HEK293T (cell line): ENCODE measurements at regions not wholly inside any gene's neighbourhood (a gene's known extent, or its start where the extent isn't known, plus 50 kb on each side); places are given as distances from the start of the nearest gene placed in this dataset.

ENCODE experiments used
- CTCF ChIA-PET: fragments of 350-600 bp; formaldehyde crosslinking; extraction: SDS; loops from one replicate; lab custom pipeline; 2021; ENCODE audit warnings: antibody characterized with exemption, inconsistent platforms; lab: Yijun Ruan, JAX
- POLR2A ChIA-PET: fragments of 350-600 bp; formaldehyde crosslinking; extraction: SDS; loops from one replicate; lab custom pipeline; 2020; ENCODE audit warnings: antibody characterized with exemption, inconsistent platforms; lab: Yijun Ruan, JAX
- DNase-seq: peaks from one replicate; pipeline ENCODE4 v3.0.0; 2012; ENCODE audit warnings: mixed read lengths; ENCODE audit errors: extremely low spot score
- ARNT ChIP-seq: fragments of 450-650 bp; IDR thresholded peaks from 2 replicates; pipeline ENCODE4 v1.6.1; 2017; ENCODE audit warnings: mild to moderate bottlenecking
- BHLHE40 ChIP-seq: fragments of 450-650 bp; IDR thresholded peaks from 2 replicates; pipeline ENCODE4 v1.6.1; 2016; ENCODE audit warnings: mild to moderate bottlenecking, moderate library complexity, borderline replicate concordance
- CTBP1 ChIP-seq: fragments of 450-650 bp; IDR thresholded peaks from 2 replicates; pipeline ENCODE4 v1.6.1; 2016; ENCODE audit warnings: borderline replicate concordance
- ELF4 ChIP-seq: fragments of 450-650 bp; IDR thresholded peaks from 2 replicates; pipeline ENCODE4 v1.6.1; 2017; ENCODE audit warnings: antibody characterized with exemption
- FOXA1 ChIP-seq: fragments of 450-650 bp; IDR thresholded peaks from 2 replicates; pipeline ENCODE4 v1.6.1; 2016; ENCODE audit warnings: mild to moderate bottlenecking
- FOXK2 ChIP-seq: fragments of 450-650 bp; IDR thresholded peaks from 2 replicates; pipeline ENCODE4 v1.6.1; 2016; ENCODE audit warnings: mild to moderate bottlenecking
- FOXM1 ChIP-seq: fragments of 450-650 bp; IDR thresholded peaks from 2 replicates; pipeline ENCODE4 v1.6.1; 2017; ENCODE audit warnings: mild to moderate bottlenecking, borderline replicate concordance
- HDGF ChIP-seq: fragments of 450-650 bp; IDR thresholded peaks from 2 replicates; pipeline ENCODE4 v1.6.1; 2017; ENCODE audit warnings: antibody characterized with exemption, borderline replicate concordance
- L3MBTL2 ChIP-seq: fragments of 450-650 bp; conservative IDR thresholded peaks from 2 replicates; pipeline ENCODE4 v1.6.1; 2016; ENCODE audit warnings: mild to moderate bottlenecking
- LEF1 ChIP-seq: fragments of 450-650 bp; IDR thresholded peaks from 2 replicates; pipeline ENCODE4 v1.6.1; 2017; ENCODE audit warnings: mild to moderate bottlenecking, borderline replicate concordance
- NFRKB ChIP-seq: fragments of 450-650 bp; IDR thresholded peaks from 2 replicates; pipeline ENCODE4 v1.6.1; 2016; ENCODE audit warnings: mild to moderate bottlenecking, moderate library complexity
- PKNOX1 ChIP-seq: fragments of 450-650 bp; IDR thresholded peaks from 2 replicates; pipeline ENCODE4 v1.6.1; 2016
- SP1 ChIP-seq: fragments of 450-650 bp; IDR thresholded peaks from 2 replicates; pipeline ENCODE4 v1.6.1; 2017
- SUZ12 ChIP-seq: fragments of 450-650 bp; IDR thresholded peaks from 2 replicates; pipeline ENCODE4 v1.6.1; 2016; ENCODE audit warnings: mild to moderate bottlenecking
- TARDBP ChIP-seq: fragments of 450-650 bp; IDR thresholded peaks from 2 replicates; pipeline ENCODE4 v1.6.1; 2016
- ZNF384 ChIP-seq: fragments of 450-650 bp; IDR thresholded peaks from 2 replicates; pipeline ENCODE4 v1.6.1; 2016

- no peak for TF ChIP-seq ARNT
- TF ChIP-seq FOXM1, result no peak
- no peak for TF ChIP-seq ELF4
- no peak for TF ChIP-seq BHLHE40
- no peak for TF ChIP-seq FOXK2
- TF ChIP-seq SUZ12, result no peak
- no peak for TF ChIP-seq TARDBP
- TF ChIP-seq FOXA1, result no peak
- POLR2A ChIA-PET, result no interaction called here
- CTCF ChIA-PET, result no interaction called here
- no peak for DNase-seq
Measured at GRCh38 chr4:137226221-137226620, 306.1 kb downstream of the PCDH18 start.

GRCh38 chr4:137213372-137214173 lies 318.7 kb downstream of the PCDH18 start:
- TF ChIP-seq SP1, result no peak
- no peak for TF ChIP-seq HDGF
- no peak for TF ChIP-seq L3MBTL2
- TF ChIP-seq FOXA1, result no peak
- TF ChIP-seq CTBP1, result no peak
- no peak for TF ChIP-seq FOXM1
- TF ChIP-seq ARNT, result no peak
- TF ChIP-seq NFRKB, result no peak
- no peak for TF ChIP-seq SUZ12
- TF ChIP-seq BHLHE40, result no peak
- TF ChIP-seq ELF4, result no peak
- TF ChIP-seq TARDBP, result no peak
- TF ChIP-seq LEF1, result no peak
- no peak for TF ChIP-seq PKNOX1
- TF ChIP-seq FOXK2, result no peak
- TF ChIP-seq ZNF384, result no peak
- no peak for DNase-seq
- CTCF ChIA-PET, result no interaction called here
- POLR2A ChIA-PET, result no interaction called here

GRCh38 chr4:137212601-137213000 lies 319.7 kb downstream of the PCDH18 start:
- DNase-seq, result no peak
- POLR2A ChIA-PET, result no interaction called here
- CTCF ChIA-PET, result no interaction called here
- TF ChIP-seq NFRKB, result no peak
- no peak for TF ChIP-seq ARNT
- no peak for TF ChIP-seq HDGF
- no peak for TF ChIP-seq PKNOX1
- TF ChIP-seq SUZ12, result no peak
- no peak for TF ChIP-seq FOXK2
- TF ChIP-seq L3MBTL2, result no peak
- no peak for TF ChIP-seq ELF4
- TF ChIP-seq CTBP1, result no peak

- no peak for DNase-seq
- TF ChIP-seq ELF4 (no peak), BHLHE40 (no peak), SUZ12 (no peak), NFRKB (no peak), LEF1 (no peak), PKNOX1 (no peak), ARNT (no peak), TARDBP (no peak), HDGF (no peak), FOXK2 (no peak)
- ChIA-PET CTCF (no interaction called here), POLR2A (no interaction called here)
Measured at GRCh38 chr4:137209240-137209639, 323.1 kb downstream of the PCDH18 start.

- ChIA-PET POLR2A (no interaction called here), CTCF (no interaction called here)
- TF ChIP-seq SP1 (no peak), FOXK2 (no peak), ZNF384 (no peak), L3MBTL2 (no peak), TARDBP (no peak), BHLHE40 (no peak), FOXA1 (no peak), LEF1 (no peak), ARNT (no peak), CTBP1 (no peak), NFRKB (no peak), SUZ12 (no peak), PKNOX1 (no peak), ELF4 (no peak)
- no peak for DNase-seq
Measured at GRCh38 chr4:137206781-137207180, 325.5 kb downstream of the PCDH18 start.

- TF ChIP-seq L3MBTL2 (no peak), HDGF (no peak), FOXM1 (no peak), ELF4 (no peak), ZNF384 (no peak), ARNT (no peak), SUZ12 (no peak), PKNOX1 (no peak), FOXA1 (no peak), BHLHE40 (no peak), LEF1 (no peak), CTBP1 (no peak), TARDBP (no peak), SP1 (no peak), FOXK2 (no peak), NFRKB (no peak)
- DNase-seq, result no peak
- POLR2A ChIA-PET, result no interaction called here
- CTCF ChIA-PET, result no interaction called here
Measured at GRCh38 chr4:137203601-137204000, 328.7 kb downstream of the PCDH18 start.
